T-helper 1 cell treated with Interleukin-12 subunit alpha and Interleukin-12 subunit beta and Interleukin-4 antibody, amounts not matched to agents 30 μg/mL and 1 μg/mL, for 36 hours (primary cell): ENCODE measurements at regions not wholly inside any gene's neighbourhood (a gene's known extent, or its start where the extent isn't known, plus 50 kb on each side); places are given as distances from the start of the nearest gene placed in this dataset.

Source experiments
- H3K27ac Mint-ChIP-seq: one replicate; pipeline ENCODE4 v1.8.0; 2021; ENCODE audit warnings: mild to moderate bottlenecking, mixed read lengths
- H3K27me3 Mint-ChIP-seq: one replicate; pipeline ENCODE4 v1.8.0; 2021; ENCODE audit warnings: low read depth, mixed read lengths
- H3K36me3 Mint-ChIP-seq: one replicate; pipeline ENCODE4 v1.8.0; 2021; ENCODE audit warnings: low read depth, mixed read lengths
- H3K4me1 Mint-ChIP-seq: one replicate; pipeline ENCODE4 v1.8.0; 2021; ENCODE audit warnings: low read depth, mixed read lengths
- H3K4me3 Mint-ChIP-seq: one replicate; pipeline ENCODE4 v1.8.0; 2021; ENCODE audit warnings: mild to moderate bottlenecking, moderate library complexity, mixed read lengths
- H3K9me3 Mint-ChIP-seq: one replicate; pipeline ENCODE4 v1.8.0; 2021; ENCODE audit warnings: mixed read lengths

GRCh38 chr5:9715891-9716335, 85.8 kb upstream of the TAS2R1 start:
- H3K9me3 Mint-ChIP-seq: no peaks in the 10 kb centered on the region
- no peak overlapping the region for H3K27ac Mint-ChIP-seq
- no peaks in the 10 kb centered on the region for H3K27me3 Mint-ChIP-seq
- H3K4me1 Mint-ChIP-seq: no peaks in the 10 kb centered on the region
- H3K4me3 Mint-ChIP-seq: no peak overlapping the region
- no peaks in the 10 kb centered on the region for H3K36me3 Mint-ChIP-seq

- H3K27ac Mint-ChIP-seq: no peak overlapping the region
- H3K9me3 Mint-ChIP-seq: no peaks in the 10 kb centered on the region
- no peaks in the 10 kb centered on the region for H3K4me1 Mint-ChIP-seq
- no peak overlapping the region for H3K4me3 Mint-ChIP-seq
- no peaks in the 10 kb centered on the region for H3K27me3 Mint-ChIP-seq
- no peaks in the 10 kb centered on the region for H3K36me3 Mint-ChIP-seq
Measured at GRCh38 chr5:9713959-9714586, 83.9 kb upstream of the TAS2R1 start.

GRCh38 chr5:9713356-9713755, 83.2 kb upstream of the TAS2R1 start:
- no peaks in the 10 kb centered on the region for H3K4me1 Mint-ChIP-seq
- no peaks in the 10 kb centered on the region for H3K36me3 Mint-ChIP-seq
- H3K9me3 Mint-ChIP-seq: peaks cover 4% of the 10 kb centered on the region
- no peak overlapping the region for H3K27ac Mint-ChIP-seq
- no peak overlapping the region for H3K4me3 Mint-ChIP-seq
- no peaks in the 10 kb centered on the region for H3K27me3 Mint-ChIP-seq

- Mint-ChIP-seq H3K4me1 (no peaks in the 10 kb centered on the region), H3K27ac (no peak overlapping the region), H3K36me3 (no peaks in the 10 kb centered on the region), H3K27me3 (no peaks in the 10 kb centered on the region), H3K9me3 (peaks cover 4% of the 10 kb centered on the region), H3K4me3 (no peak overlapping the region)
Measured at GRCh38 chr5:9712911-9713310, 82.8 kb upstream of the TAS2R1 start.

- Mint-ChIP-seq H3K4me3 (no peak overlapping the region), H3K36me3 (no peaks in the 10 kb centered on the region), H3K4me1 (no peaks in the 10 kb centered on the region), H3K27me3 (no peaks in the 10 kb centered on the region), H3K27ac (no peak overlapping the region), H3K9me3 (peaks cover 4% of the 10 kb centered on the region)
Measured at GRCh38 chr5:9712506-9712905, 82.4 kb upstream of the TAS2R1 start.

- no peak overlapping the region for H3K27ac Mint-ChIP-seq
- H3K4me3 Mint-ChIP-seq: no peak overlapping the region
- H3K27me3 Mint-ChIP-seq: no peaks in the 10 kb centered on the region
- H3K9me3 Mint-ChIP-seq: peaks cover 4% of the 10 kb centered on the region
- no peaks in the 10 kb centered on the region for H3K4me1 Mint-ChIP-seq
- H3K36me3 Mint-ChIP-seq: no peaks in the 10 kb centered on the region
Measured at GRCh38 chr5:9710069-9710468, 79.9 kb upstream of the TAS2R1 start.

- Mint-ChIP-seq H3K4me3 (no peak overlapping the region), H3K9me3 (peaks cover 4% of the 10 kb centered on the region), H3K4me1 (no peaks in the 10 kb centered on the region), H3K36me3 (no peaks in the 10 kb centered on the region), H3K27ac (no peak overlapping the region), H3K27me3 (no peaks in the 10 kb centered on the region)
Measured at GRCh38 chr5:9707732-9708462, 77.7 kb upstream of the TAS2R1 start.

- Mint-ChIP-seq H3K36me3 (no peaks in the 10 kb centered on the region), H3K27ac (no peak overlapping the region), H3K4me3 (no peak overlapping the region), H3K27me3 (no peaks in the 10 kb centered on the region), H3K4me1 (no peaks in the 10 kb centered on the region), H3K9me3 (no peaks in the 10 kb centered on the region)
Measured at GRCh38 chr5:9699681-9700080, 69.5 kb upstream of the TAS2R1 start.

GRCh38 chr5:9698841-9699240, 68.7 kb upstream of the TAS2R1 start:
- H3K36me3 Mint-ChIP-seq: no peaks in the 10 kb centered on the region
- no peaks in the 10 kb centered on the region for H3K9me3 Mint-ChIP-seq
- no peak overlapping the region for H3K27ac Mint-ChIP-seq
- no peaks in the 10 kb centered on the region for H3K4me1 Mint-ChIP-seq
- H3K4me3 Mint-ChIP-seq: no peak overlapping the region
- H3K27me3 Mint-ChIP-seq: no peaks in the 10 kb centered on the region

GRCh38 chr5:9698125-9698826, 68.1 kb upstream of the TAS2R1 start:
- Mint-ChIP-seq H3K27me3 (no peaks in the 10 kb centered on the region), H3K9me3 (peaks cover 2% of the 10 kb centered on the region), H3K27ac (no peak overlapping the region), H3K4me1 (no peaks in the 10 kb centered on the region), H3K36me3 (no peaks in the 10 kb centered on the region), H3K4me3 (no peak overlapping the region)

GRCh38 chr5:9692576-9692975, 62.4 kb upstream of the TAS2R1 start:
- H3K9me3 Mint-ChIP-seq: peaks cover 5% of the 10 kb centered on the region
- H3K27me3 Mint-ChIP-seq: no peaks in the 10 kb centered on the region
- H3K27ac Mint-ChIP-seq: no peak overlapping the region
- H3K4me3 Mint-ChIP-seq: no peak overlapping the region
- H3K4me1 Mint-ChIP-seq: no peaks in the 10 kb centered on the region
- H3K36me3 Mint-ChIP-seq: no peaks in the 10 kb centered on the region

- Mint-ChIP-seq H3K27me3 (no peaks in the 10 kb centered on the region), H3K27ac (no peak overlapping the region), H3K9me3 (peaks cover 7% of the 10 kb centered on the region), H3K4me3 (no peak overlapping the region), H3K4me1 (no peaks in the 10 kb centered on the region), H3K36me3 (no peaks in the 10 kb centered on the region)
Measured at GRCh38 chr5:9691261-9691660, 61.1 kb upstream of the TAS2R1 start.

- no peaks in the 10 kb centered on the region for H3K27me3 Mint-ChIP-seq
- no peak overlapping the region for H3K4me3 Mint-ChIP-seq
Measured at GRCh38 chr5:9690751-9691150, 60.6 kb upstream of the TAS2R1 start.

GRCh38 chr5:9686216-9686615, 56.1 kb upstream of the TAS2R1 start:
- H3K4me1 Mint-ChIP-seq: no peaks in the 10 kb centered on the region
- H3K36me3 Mint-ChIP-seq: no peaks in the 10 kb centered on the region
- peaks cover 5% of the 10 kb centered on the region for H3K9me3 Mint-ChIP-seq
- no peak overlapping the region for H3K4me3 Mint-ChIP-seq
- no peak overlapping the region for H3K27ac Mint-ChIP-seq
- H3K27me3 Mint-ChIP-seq: no peaks in the 10 kb centered on the region

More at GRCh38 chr5:9690751-9691150, 60.6 kb upstream of the TAS2R1 start:
- Mint-ChIP-seq H3K36me3 (no peaks in the 10 kb centered on the region), H3K4me1 (no peaks in the 10 kb centered on the region), H3K9me3 (peaks cover 7% of the 10 kb centered on the region), H3K27ac (no peak overlapping the region)

- Mint-ChIP-seq H3K4me3 (no peak overlapping the region), H3K4me1 (no peaks in the 10 kb centered on the region), H3K9me3 (no peaks in the 10 kb centered on the region), H3K27me3 (no peaks in the 10 kb centered on the region), H3K36me3 (no peaks in the 10 kb centered on the region), H3K27ac (no peak overlapping the region)
Measured at GRCh38 chr5:9681706-9682105, 51.6 kb upstream of the TAS2R1 start.
